ENCODE measurements at regions not wholly inside any gene's neighbourhood (a gene's known extent, or its start where the extent isn't known, plus 50 kb on each side); places are given as distances from the start of the nearest gene placed in this dataset.

GRCh38 chr1:182135946-182136345 is 74.4 kb upstream of the ZNF648 start:
- H3K27me3 ChIP-seq (replicated peaks; ENCODE audit: insufficient read depth), result no peaks in the 10 kb centered on the region
- H3K9me3 ChIP-seq, result peaks cover 7% of the 10 kb centered on the region
- no peak overlapping the region for H3K27ac ChIP-seq
- ATAC-seq (ENCODE audit: insufficient number of reproducible peaks, low FRiP score, low read depth) (no peak), DNase-seq (ENCODE audit: low spot score) (no peak)
- no peaks in the 10 kb centered on the region for H3K4me1 ChIP-seq (ENCODE audit: control insufficient read depth in 1 of 2, low read depth in 2 of 2)
- H3K36me3 ChIP-seq, result no peaks in the 10 kb centered on the region
- no peak overlapping the region for H3K4me3 ChIP-seq
- TF ChIP-seq CTCF (IDR thresholded peaks at IDR 0.05), result no peak

GRCh38 chr1:182134257-182134656 is 72.7 kb upstream of the ZNF648 start:
- Histone ChIP-seq H3K27me3 (replicated peaks; ENCODE audit: insufficient read depth) (no peaks in the 10 kb centered on the region), H3K27ac (no peak overlapping the region), H3K36me3 (no peaks in the 10 kb centered on the region), H3K9me3 (peaks cover 7% of the 10 kb centered on the region), H3K4me3 (no peak overlapping the region), H3K4me1 (ENCODE audit: control insufficient read depth in 1 of 2, low read depth in 2 of 2) (no peaks in the 10 kb centered on the region)
- no peak for TF ChIP-seq CTCF (IDR thresholded peaks at IDR 0.05)
- DNase-seq (ENCODE audit: low spot score), result no peak
- ATAC-seq (ENCODE audit: insufficient number of reproducible peaks, low FRiP score, low read depth), result no peak

GRCh38 chr1:182133181-182133580 is 71.7 kb upstream of the ZNF648 start:
- Histone ChIP-seq H3K36me3 (no peaks in the 10 kb centered on the region), H3K9me3 (peaks cover 7% of the 10 kb centered on the region), H3K27me3 (replicated peaks; ENCODE audit: insufficient read depth) (no peaks in the 10 kb centered on the region), H3K4me1 (ENCODE audit: control insufficient read depth in 1 of 2, low read depth in 2 of 2) (no peaks in the 10 kb centered on the region), H3K27ac (no peak overlapping the region), H3K4me3 (no peak overlapping the region)
- no peak for TF ChIP-seq CTCF (IDR thresholded peaks at IDR 0.05)
- DNase-seq (ENCODE audit: low spot score), result no peak
- no peak for ATAC-seq (ENCODE audit: insufficient number of reproducible peaks, low FRiP score, low read depth)

GRCh38 chr1:182129398-182129797 is 67.9 kb upstream of the ZNF648 start:
- TF ChIP-seq CTCF (IDR thresholded peaks at IDR 0.05), result no peak
- no peak overlapping the region for H3K4me3 ChIP-seq
- no peak for ATAC-seq (ENCODE audit: insufficient number of reproducible peaks, low FRiP score, low read depth)
- H3K36me3 ChIP-seq, result no peaks in the 10 kb centered on the region
- no peak overlapping the region for H3K27ac ChIP-seq
- H3K9me3 ChIP-seq, result peaks cover 6% of the 10 kb centered on the region
- H3K27me3 ChIP-seq (replicated peaks; ENCODE audit: insufficient read depth), result no peaks in the 10 kb centered on the region
- DNase-seq (ENCODE audit: low spot score), result no peak
- H3K4me1 ChIP-seq (ENCODE audit: control insufficient read depth in 1 of 2, low read depth in 2 of 2), result no peaks in the 10 kb centered on the region

- TF ChIP-seq CTCF (IDR thresholded peaks at IDR 0.05), result no peak
- H3K36me3 ChIP-seq, result no peaks in the 10 kb centered on the region
- no peak for DNase-seq (ENCODE audit: low spot score)
These were observed 67.0 kb upstream of the ZNF648 start for GRCh38 chr1:182128502-182128901.

More at GRCh38 chr1:182128502-182128901, 67.0 kb upstream of the ZNF648 start:
- Histone ChIP-seq H3K27ac (no peak overlapping the region), H3K4me1 (ENCODE audit: control insufficient read depth in 1 of 2, low read depth in 2 of 2) (no peaks in the 10 kb centered on the region), H3K4me3 (no peak overlapping the region), H3K9me3 (no peaks in the 10 kb centered on the region), H3K27me3 (replicated peaks; ENCODE audit: insufficient read depth) (no peaks in the 10 kb centered on the region)
- no peak for ATAC-seq (ENCODE audit: insufficient number of reproducible peaks, low FRiP score, low read depth)
